Fibroblast of skin of back (primary cell): ENCODE measurements at regions not wholly inside any gene's neighbourhood (a gene's known extent, or its start where the extent isn't known, plus 50 kb on each side); places are given as distances from the start of the nearest gene placed in this dataset.
"Not testable (repeated sequence)": the region's sequence is repeated elsewhere in the genome, so short reads cannot be mapped to it uniquely, and the experiment has no call there.

Source experiments
- DNase-seq: peaks from one replicate; pipeline ENCODE4 v3.0.0-alpha.2; 2013

- peak; percentile 75 for DNase-seq
Measured at GRCh38 chr2:87629491-87630458, 118.1 kb upstream of the PLGLB2 start.

DNA sequence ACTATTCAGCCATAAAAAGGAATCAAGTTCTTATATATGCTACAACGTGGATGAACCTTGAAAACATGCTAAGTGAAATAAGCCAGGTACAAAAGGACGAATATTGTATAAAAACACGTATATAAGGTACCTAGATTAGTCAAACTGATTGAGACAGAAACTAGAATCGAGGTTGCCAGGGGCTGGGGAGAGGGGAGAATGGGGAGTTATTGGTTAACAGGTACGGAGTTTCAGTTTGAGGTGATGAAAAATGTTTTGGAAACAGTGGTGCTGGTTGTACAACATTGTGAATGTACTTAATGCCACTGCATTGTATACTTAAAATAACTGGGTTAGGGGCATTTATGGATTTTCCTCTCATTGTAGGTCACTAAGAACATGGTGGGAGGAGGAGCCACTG, 117.0 kb upstream of the PLGLB2 start:
- not testable (repeated sequence) for DNase-seq

- not testable (repeated sequence) for DNase-seq
Measured at GRCh38 chr2:87631402-87631801, 116.5 kb upstream of the PLGLB2 start.

GRCh38 chr2:87633287-87633963, 114.5 kb upstream of the PLGLB2 start:
- DNase-seq, result not testable (repeated sequence)

GRCh38 chr2:87634106-87634505, 113.8 kb upstream of the PLGLB2 start:
- not testable (repeated sequence) for DNase-seq

DNA sequence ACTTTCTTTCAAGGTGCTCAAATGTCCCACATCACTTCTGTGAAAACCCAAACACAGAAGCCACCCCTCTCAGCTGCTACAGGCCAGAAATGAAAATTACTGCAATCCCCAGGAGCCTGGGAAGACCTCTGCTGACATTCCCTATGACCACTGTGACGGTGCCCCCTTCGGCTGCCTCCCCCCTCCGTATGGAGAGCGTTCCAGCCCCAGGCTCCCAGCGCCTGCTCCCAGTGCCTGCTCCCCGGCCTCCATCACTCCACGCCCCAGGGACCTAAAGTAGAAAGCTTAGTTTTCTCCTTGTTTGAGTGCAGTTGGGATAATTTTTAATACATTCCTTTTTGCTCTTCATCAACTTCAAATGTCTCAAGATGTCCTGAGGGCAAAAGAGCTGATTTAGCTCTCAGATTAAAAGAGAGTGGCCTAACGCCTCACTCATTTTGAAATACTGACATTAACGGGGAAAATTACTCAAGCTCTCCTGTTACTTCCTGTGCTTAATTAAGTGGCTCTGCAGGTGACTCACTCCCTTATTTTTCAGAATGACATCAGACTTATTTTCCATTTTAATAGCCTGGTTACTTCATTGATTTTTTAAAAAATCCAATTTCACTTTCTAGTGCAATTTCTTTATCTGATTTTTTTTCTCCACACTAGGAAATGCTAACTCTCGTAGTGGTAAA, 112.8 kb upstream of the PLGLB2 start:
- DNase-seq, result peak; percentile 6

DNA sequence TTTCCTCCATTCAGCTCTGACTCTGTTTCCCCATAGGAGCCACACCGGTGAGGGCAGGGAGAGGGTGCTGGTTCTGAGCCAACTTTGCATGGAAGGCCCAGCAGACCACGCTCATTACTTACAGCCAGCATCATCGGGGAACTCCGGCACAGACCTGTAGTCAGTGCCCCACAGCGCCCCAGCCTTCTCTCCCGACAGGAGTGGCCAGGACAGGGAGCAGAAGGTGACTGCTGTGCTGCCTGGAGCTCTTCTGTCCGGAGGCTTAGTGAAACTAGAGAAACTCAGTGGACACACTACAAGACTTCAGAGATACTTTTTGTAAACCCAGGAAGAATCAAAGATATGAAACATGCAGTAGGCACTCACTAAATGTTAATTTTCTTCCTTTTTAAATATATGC, 111.6 kb upstream of the PLGLB2 start:
- not testable (repeated sequence) for DNase-seq

DNA sequence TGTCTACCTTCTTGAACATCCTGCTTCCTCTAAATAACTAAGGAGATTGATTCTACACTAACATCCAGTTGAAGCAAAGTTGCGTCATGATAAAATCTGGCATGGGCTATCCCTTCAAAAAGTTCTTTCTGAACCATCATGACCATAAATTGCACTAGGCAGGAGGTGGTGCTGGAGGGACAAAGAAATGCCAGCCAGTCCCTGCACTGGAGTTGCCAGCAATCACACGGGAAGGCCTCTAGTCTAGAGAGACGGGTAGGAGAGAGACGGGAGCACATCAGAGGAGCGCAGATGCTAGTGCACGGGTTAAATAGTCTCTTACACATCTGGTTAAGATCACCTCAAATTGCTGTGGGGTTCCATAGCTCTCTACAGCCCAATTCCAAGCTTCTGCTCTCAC, 111.2 kb upstream of the PLGLB2 start:
- DNase-seq, result not testable (repeated sequence)

DNA sequence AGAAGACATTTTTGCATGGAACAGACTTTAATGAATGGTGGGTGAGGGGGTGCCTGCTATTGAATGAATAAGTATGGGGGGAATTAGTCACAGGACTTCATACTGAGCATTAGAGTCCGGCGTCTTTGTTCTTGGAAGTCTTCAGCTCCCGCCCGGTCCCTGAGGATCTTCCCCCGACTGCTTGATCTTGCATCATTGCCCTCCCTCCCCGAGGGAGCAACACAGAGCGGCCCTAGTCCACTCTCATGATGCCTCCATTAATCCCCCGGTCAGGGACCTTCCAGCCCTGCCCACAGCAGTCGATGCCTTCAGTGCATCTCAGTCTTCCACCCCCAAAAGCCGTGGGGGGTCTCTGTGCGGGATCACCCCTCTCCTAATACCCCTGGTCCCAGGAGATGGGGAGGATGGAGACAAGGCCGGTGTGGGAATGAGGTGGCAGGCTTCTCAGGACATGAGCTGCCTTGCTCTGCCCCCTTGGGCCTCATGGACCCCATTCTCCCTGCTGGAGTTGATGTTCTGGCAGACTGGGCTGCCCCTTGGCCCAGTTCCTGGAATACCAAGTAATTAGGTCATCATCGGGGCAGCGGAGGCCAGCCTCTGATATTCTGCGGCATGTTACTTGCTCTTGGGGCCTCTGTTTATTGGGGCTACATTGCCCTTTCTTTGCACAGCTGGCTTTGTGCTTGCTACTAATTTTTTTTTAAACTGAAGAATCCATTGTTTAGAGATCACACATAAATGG, 110.5 kb upstream of the PLGLB2 start:
- peak; percentile 64 for DNase-seq

DNA sequence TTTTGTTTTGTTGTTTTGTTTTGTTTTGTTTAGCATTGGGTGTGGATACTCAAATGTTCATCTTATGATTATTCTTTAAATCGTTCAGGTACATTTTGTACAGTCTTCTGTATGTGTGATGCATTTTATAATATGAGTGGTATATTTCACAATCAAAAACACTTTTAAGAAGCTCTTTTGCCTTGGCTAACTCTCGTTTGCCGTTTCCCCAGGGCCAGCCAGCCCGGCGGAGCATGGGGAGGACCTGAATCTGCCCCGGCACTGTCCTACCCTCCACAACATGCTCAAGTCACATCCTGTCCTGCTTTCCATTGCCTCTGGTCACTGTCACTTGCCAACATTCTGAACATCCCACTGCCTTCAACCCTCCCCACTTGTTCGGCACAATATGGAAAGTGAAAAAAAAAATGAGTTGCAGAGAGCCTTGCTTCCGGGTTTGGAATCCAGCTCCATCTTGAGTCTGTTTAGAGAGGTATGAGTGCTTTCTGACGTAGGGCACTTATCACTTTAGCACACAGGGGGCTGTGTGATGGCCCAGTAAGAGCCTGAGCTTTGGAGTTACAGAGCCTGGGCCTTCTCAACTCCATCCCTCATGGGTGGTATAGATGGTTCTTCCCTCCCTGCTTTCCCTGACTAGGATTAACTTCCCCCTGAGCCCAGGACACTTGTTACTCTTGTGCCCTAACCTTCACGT, 109.6 kb upstream of the PLGLB2 start:
- not testable (repeated sequence) for DNase-seq

- DNase-seq, result not testable (repeated sequence)
Measured at GRCh38 chr2:87638872-87639271, 109.0 kb upstream of the PLGLB2 start.

- DNase-seq, result not testable (repeated sequence)
Measured at GRCh38 chr2:87639801-87640440, 108.0 kb upstream of the PLGLB2 start.

- peak; percentile 57 for DNase-seq
Measured at GRCh38 chr2:87640961-87641563, 106.8 kb upstream of the PLGLB2 start.

GRCh38 chr2:87643165-87643564, 104.7 kb upstream of the PLGLB2 start:
- DNase-seq, result not testable (repeated sequence)

DNA sequence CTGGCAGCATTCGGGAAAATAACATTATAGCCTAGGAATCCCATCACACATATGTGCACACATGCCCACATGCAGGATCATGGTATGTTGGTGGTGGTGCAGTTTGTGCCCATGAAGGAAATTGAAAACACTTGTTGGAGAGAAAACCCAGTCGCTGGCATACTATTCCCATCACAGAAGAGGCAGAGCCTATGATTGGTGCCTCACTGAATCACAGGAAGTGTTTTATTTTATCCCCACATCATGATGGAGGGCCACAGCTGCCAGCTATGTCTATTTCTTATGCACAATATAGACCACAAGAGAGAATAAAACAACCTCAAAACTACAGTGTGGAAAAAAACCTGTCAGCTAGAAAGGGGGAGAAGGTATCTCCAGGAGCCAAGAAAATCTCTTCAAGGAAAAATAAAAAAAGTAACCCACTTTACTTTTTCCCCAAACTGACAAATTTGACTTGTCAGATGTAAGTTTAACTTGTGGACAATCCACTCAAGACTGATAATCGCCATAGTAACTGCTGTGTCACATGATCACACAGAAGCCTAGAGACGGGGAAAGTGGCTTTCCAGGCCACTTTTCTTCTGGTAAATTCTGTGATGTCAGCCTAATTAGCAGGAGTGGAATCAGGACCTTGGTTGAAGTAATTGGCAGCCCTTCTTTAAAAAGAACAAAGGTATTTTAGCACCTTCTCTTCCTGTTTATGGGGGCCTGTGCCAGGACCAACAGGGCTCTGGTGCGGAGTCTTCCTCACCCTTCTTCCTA, 100.0 kb upstream of the PLGLB2 start:
- DNase-seq, result not testable (repeated sequence)

DNA sequence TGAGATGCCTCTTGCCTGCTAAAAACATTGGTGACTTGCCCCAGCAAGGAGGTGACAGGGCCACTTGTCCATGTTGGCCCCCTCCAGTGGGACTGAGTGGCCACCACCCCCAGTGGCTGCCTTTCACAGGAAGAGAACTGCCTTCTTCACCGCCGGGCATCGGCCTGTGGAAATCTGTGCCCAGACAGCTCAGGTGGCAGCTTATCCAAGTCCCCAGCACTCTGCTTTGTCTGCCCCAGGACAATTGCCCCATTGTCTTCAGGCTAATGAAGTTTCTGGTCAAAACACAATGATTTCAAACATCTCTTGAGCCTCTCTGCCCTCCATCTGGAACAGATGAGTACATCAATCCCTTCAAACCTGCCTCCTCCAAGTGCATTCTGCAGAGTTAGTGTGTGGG, 99.1 kb upstream of the PLGLB2 start:
- not testable (repeated sequence) for DNase-seq

DNA sequence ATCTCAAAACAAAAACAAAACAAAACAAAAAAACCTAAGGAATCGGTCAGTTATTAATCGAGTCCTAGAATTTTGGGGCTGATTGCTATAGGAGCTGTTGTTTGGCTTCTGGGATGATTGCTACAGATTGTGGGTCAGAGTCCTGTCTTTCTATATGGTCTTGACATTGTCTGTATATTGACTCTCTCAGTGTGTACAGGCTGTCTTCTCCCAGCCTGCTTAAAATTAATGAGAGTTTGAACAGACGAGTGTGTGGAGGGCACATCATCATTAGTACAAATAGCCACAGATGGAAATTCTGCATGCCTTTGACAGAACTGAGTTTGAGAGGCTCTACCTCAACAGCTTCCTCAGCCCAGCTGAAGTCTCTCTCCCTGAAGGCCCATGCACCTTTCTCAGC, 98.0 kb upstream of the PLGLB2 start:
- DNase-seq, result not testable (repeated sequence)

- not testable (repeated sequence) for DNase-seq
Measured at GRCh38 chr2:87650837-87651236, 97.0 kb upstream of the PLGLB2 start.

DNA sequence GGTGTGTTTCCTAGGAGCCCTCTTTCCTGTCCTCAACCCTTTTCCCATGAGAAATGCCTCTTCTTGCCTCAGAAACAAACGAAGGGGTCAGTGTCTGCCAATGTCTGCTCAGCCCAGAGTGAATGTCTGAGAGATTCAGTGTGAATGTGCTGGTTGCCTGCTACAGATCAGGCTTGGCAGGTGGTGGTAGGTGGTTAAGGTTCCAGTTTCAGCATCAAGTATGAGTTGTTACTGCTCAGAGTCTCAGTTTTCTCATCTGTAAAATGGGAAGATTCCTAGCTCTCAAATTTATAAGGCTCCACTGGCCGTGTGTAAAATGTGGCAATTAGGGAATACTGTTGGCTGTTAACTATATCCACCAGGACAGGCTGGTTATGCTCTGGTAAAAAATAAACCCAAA, 96.3 kb upstream of the PLGLB2 start:
- not testable (repeated sequence) for DNase-seq

- DNase-seq, result not testable (repeated sequence)
Measured at GRCh38 chr2:87653373-87653772, 94.5 kb upstream of the PLGLB2 start.
